GM10266 (cell line): ENCODE measurements at regions not wholly inside any gene's neighbourhood (a gene's known extent, or its start where the extent isn't known, plus 50 kb on each side); places are given as distances from the start of the nearest gene placed in this dataset.
A peak's percentile ranks its signal among the peaks of the same experiment; 100 is the strongest.
"Not testable (repeated sequence)": the region's sequence is repeated elsewhere in the genome, so short reads cannot be mapped to it uniquely, and the experiment has no call there.

Experiments used
- DNase-seq: peaks from one replicate; pipeline ENCODE4 v3.0.0; 2012; ENCODE audit errors: extremely low spot score
- TF ChIP-seq, protein P1 (sequence below): IDR thresholded peaks from 2 replicates; pipeline ENCODE4 v1.5.1; 2012; ENCODE audit warnings: mild to moderate bottlenecking, low read depth; ENCODE audit not compliant: control insufficient read depth, insufficient read depth; ENCODE audit errors: missing control alignments

- TF ChIP-seq, protein P1, sequence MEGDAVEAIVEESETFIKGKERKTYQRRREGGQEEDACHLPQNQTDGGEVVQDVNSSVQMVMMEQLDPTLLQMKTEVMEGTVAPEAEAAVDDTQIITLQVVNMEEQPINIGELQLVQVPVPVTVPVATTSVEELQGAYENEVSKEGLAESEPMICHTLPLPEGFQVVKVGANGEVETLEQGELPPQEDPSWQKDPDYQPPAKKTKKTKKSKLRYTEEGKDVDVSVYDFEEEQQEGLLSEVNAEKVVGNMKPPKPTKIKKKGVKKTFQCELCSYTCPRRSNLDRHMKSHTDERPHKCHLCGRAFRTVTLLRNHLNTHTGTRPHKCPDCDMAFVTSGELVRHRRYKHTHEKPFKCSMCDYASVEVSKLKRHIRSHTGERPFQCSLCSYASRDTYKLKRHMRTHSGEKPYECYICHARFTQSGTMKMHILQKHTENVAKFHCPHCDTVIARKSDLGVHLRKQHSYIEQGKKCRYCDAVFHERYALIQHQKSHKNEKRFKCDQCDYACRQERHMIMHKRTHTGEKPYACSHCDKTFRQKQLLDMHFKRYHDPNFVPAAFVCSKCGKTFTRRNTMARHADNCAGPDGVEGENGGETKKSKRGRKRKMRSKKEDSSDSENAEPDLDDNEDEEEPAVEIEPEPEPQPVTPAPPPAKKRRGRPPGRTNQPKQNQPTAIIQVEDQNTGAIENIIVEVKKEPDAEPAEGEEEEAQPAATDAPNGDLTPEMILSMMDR = no peak
- no peak for DNase-seq
These were observed 170.3 kb upstream of the MINDY3 start for GRCh38 chr10:16030562-16030961.

GRCh38 chr10:16049050-16049449 lies 188.7 kb upstream of the MINDY3 start:
- TF ChIP-seq, protein P1 = no peak
- DNase-seq = no peak

GRCh38 chr10:16049782-16050181 lies 189.5 kb upstream of the MINDY3 start:
- TF ChIP-seq, protein P1 = no peak
- DNase-seq = no peak

DNA sequence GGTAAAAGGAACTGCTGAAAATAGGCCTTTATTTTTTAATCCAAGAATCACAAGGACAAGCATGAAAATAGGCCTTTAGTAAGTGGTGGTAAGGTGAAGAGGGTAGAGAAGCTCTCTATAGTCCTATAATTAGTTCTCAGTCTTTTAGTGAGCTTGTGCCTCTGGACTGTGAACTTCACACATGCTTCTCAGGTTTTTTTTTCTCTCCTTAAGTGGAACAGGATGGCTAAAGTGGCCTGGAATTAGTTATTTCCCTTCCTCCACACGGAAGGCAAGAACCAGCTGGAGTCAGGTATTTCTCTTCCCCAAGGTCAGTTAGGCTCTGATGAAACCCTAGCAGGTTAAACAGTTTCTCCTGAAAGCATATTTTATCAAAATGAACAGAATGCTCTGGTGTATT lies 203.0 kb upstream of the MINDY3 start:
- no peak for DNase-seq
- TF ChIP-seq, protein P1 = no peak

- DNase-seq = not testable (repeated sequence)
These were observed 223.2 kb upstream of the MINDY3 start for GRCh38 chr10:16083551-16083950.

GRCh38 chr10:16105082-16105481 lies 244.8 kb upstream of the MINDY3 start:
- no peak for DNase-seq
- TF ChIP-seq, protein P1 = no peak

- TF ChIP-seq, protein P1 = peak; percentile 59
- DNase-seq = peak; percentile 31
These were observed 256.3 kb upstream of the MINDY3 start for GRCh38 chr10:16116404-16117304.
